ENCODE measurements at regions not wholly inside any gene's neighbourhood (a gene's known extent, or its start where the extent isn't known, plus 50 kb on each side); places are given as distances from the start of the nearest gene placed in this dataset.

GRCh38 chr4:181437895-181438294 lies 805.3 kb upstream of the TENM3 start:
- no peak for DNase-seq (ENCODE audit: extremely low read depth in 1 of 2, low read depth in 1 of 2)

GRCh38 chr4:181438641-181439040 lies 804.6 kb upstream of the TENM3 start:
- no peak for DNase-seq (ENCODE audit: extremely low read depth in 1 of 2, low read depth in 1 of 2)

- no peak for DNase-seq (ENCODE audit: extremely low read depth in 1 of 2, low read depth in 1 of 2)
Observed at GRCh38 chr4:181443021-181443420, 800.2 kb upstream of the TENM3 start.

- DNase-seq (ENCODE audit: extremely low read depth in 1 of 2, low read depth in 1 of 2): no peak
Observed at GRCh38 chr4:181465826-181466225, 777.4 kb upstream of the TENM3 start.

GRCh38 chr4:181468451-181468850 lies 774.8 kb upstream of the TENM3 start:
- no peak for DNase-seq (ENCODE audit: extremely low read depth in 1 of 2, low read depth in 1 of 2)

- DNase-seq (ENCODE audit: extremely low read depth in 1 of 2, low read depth in 1 of 2): no peak
Observed at GRCh38 chr4:181470306-181470705, 772.9 kb upstream of the TENM3 start.

GRCh38 chr4:181475359-181475758 lies 767.8 kb upstream of the TENM3 start:
- DNase-seq (ENCODE audit: extremely low read depth in 1 of 2, low read depth in 1 of 2): no peak

- no peak for DNase-seq (ENCODE audit: extremely low read depth in 1 of 2, low read depth in 1 of 2)
Observed at GRCh38 chr4:181475781-181476507, 767.3 kb upstream of the TENM3 start.

- no peak for DNase-seq (ENCODE audit: extremely low read depth in 1 of 2, low read depth in 1 of 2)
Observed at GRCh38 chr4:181476508-181476890, 766.7 kb upstream of the TENM3 start.

- DNase-seq (ENCODE audit: extremely low read depth in 1 of 2, low read depth in 1 of 2): no peak
Observed at GRCh38 chr4:181477591-181477990, 765.6 kb upstream of the TENM3 start.

- DNase-seq (ENCODE audit: extremely low read depth in 1 of 2, low read depth in 1 of 2): no peak
Observed at GRCh38 chr4:181478656-181479055, 764.5 kb upstream of the TENM3 start.

GRCh38 chr4:181479141-181479540 lies 764.1 kb upstream of the TENM3 start:
- no peak for DNase-seq (ENCODE audit: extremely low read depth in 1 of 2, low read depth in 1 of 2)

GRCh38 chr4:181484396-181484795 lies 758.8 kb upstream of the TENM3 start:
- no peak for DNase-seq (ENCODE audit: extremely low read depth in 1 of 2, low read depth in 1 of 2)

GRCh38 chr4:181488926-181489325 lies 754.3 kb upstream of the TENM3 start:
- DNase-seq (ENCODE audit: extremely low read depth in 1 of 2, low read depth in 1 of 2): no peak

GRCh38 chr4:181498148-181498547 lies 745.1 kb upstream of the TENM3 start:
- no peak for DNase-seq (ENCODE audit: extremely low read depth in 1 of 2, low read depth in 1 of 2)

- no peak for DNase-seq (ENCODE audit: extremely low read depth in 1 of 2, low read depth in 1 of 2)
Observed at GRCh38 chr4:181502611-181503010, 740.6 kb upstream of the TENM3 start.

- DNase-seq (ENCODE audit: extremely low read depth in 1 of 2, low read depth in 1 of 2): no peak
Observed at GRCh38 chr4:181503687-181504390, 739.4 kb upstream of the TENM3 start.

- no peak for DNase-seq (ENCODE audit: extremely low read depth in 1 of 2, low read depth in 1 of 2)
Observed at GRCh38 chr4:181504924-181505323, 738.3 kb upstream of the TENM3 start.

GRCh38 chr4:181507180-181507835 lies 735.9 kb upstream of the TENM3 start:
- no peak for DNase-seq (ENCODE audit: extremely low read depth in 1 of 2, low read depth in 1 of 2)

GRCh38 chr4:181507938-181508337 lies 735.3 kb upstream of the TENM3 start:
- DNase-seq (ENCODE audit: extremely low read depth in 1 of 2, low read depth in 1 of 2): no peak

GRCh38 chr4:181508601-181509000 lies 734.6 kb upstream of the TENM3 start:
- DNase-seq (ENCODE audit: extremely low read depth in 1 of 2, low read depth in 1 of 2): no peak

- no peak for DNase-seq (ENCODE audit: extremely low read depth in 1 of 2, low read depth in 1 of 2)
Observed at GRCh38 chr4:181509073-181509472, 734.1 kb upstream of the TENM3 start.
